GF-D8 (cell line): ENCODE measurements at regions not wholly inside any gene's neighbourhood (a gene's known extent, or its start where the extent isn't known, plus 50 kb on each side); places are given as distances from the start of the nearest gene placed in this dataset.
"Not testable (repeated sequence)": the region's sequence is repeated elsewhere in the genome, so short reads cannot be mapped to it uniquely, and the experiment has no call there.

Experiments
- DNase-seq: peaks from one replicate; lab custom pipeline; 2025; lab: John Stamatoyannopoulos, UW

DNA sequence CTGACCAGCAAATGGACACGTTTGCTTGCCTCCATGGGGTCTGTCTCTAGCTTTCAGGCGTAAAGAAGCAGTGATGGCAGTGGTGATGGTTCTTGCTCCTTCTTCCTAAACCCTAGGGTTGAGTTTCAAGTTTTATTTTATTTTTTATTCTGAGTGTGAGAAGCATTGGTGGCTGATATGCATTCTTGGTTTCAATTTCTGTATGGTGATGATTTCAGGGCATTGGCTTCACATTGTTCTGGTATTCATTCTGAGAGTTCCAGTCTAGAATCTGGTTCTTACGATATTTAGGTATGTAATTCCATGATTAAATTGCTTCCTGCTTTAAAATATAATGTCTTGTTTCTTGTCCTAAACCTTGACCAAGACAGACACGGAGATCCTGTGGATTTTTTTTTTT is 444.5 kb upstream of the IMPG1 start:
- DNase-seq = no peak

DNA sequence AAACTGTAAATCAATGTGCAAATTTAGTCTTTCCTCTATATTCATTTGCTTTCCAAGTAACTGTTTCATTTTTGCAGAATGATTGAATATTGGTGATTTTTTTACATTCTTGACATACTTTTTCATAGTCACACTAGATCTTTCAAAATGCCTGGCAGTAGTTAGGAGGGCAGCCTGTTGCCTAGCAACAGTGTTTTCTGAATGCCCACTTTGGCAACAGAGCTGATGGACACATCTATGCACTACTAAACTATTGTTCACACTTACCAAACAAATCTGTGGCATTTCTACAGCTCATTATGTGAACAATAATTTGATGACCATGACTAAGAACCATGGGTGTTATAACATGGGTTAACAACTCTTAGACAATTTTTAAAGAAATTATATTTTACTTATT is 438.0 kb upstream of the IMPG1 start:
- DNase-seq = no peak

DNA sequence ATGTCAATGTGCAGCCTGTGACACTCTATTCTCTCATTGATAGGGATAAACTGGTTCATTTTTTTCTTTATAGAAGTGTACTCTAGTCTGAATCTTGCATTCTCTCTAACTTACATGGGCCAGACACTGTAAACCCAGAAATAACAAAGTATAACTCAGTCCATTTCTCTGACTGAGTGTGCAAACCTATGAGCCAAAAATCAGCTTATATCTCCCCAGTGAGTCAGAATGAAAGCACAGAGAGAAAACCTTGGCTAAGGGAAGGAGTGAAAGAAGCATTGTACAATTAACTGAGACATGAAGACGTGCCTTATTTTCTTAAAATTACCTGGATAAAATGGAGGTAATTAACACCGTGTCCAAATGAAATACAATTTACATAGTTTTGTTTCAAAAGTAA is 436.9 kb upstream of the IMPG1 start:
- DNase-seq = no peak

DNA sequence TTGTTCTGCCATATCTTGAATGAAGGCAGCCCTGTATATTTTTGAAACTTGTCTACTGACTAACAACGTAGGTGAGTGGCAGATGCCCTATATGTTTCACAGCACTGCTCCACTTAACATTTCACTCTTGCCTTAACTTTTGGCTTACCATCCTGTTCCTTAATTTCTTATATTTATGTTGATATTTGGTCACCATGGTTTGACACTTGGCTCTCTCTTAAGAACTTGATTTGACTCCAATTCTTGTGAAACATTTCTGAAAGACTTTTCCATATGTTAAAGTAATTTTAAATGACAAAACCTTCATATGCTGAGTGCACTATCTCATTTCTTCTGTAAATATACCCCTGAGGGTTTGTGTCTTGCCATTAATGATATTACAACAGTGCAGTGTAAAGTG is 434.3 kb upstream of the IMPG1 start:
- no peak for DNase-seq

DNA sequence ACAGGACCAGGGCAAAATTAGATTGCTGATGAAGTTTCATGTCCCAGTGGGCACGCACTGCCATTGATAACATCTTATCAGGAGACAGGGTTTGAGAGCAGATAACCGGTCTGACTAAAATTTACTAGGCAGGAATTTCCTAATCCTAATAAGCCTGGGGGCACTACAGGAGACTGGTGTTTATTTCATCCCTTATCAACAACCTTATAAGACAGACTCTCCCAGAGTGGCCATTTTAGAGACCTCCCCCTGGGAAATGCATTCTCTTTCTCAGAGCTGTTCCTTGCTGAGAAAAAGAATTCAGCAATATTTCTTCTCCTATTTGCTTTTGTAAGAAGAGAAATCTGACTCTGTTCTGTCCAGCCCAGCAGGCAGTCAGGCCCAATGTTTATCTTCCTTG is 423.4 kb upstream of the IMPG1 start:
- no peak for DNase-seq

DNA sequence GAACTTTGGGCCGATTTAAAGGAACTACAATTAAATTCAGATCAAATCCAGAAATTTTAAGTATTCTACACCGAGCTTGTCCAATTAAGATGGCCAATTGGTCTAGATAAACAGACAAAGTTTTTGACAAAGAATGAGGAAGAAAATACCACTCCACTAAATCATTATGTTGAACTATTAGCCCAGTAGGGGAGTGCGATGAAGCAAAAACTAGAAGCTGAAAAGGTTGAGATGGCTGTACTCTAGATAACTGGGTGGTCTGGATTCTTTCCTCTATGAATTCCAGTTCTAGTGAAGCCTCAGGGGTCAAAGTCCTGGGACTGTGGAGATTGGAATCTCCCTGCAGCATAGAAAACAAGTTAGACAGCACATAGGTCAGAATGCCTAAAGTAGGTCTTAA is 418.9 kb upstream of the IMPG1 start:
- not testable (repeated sequence) for DNase-seq

DNA sequence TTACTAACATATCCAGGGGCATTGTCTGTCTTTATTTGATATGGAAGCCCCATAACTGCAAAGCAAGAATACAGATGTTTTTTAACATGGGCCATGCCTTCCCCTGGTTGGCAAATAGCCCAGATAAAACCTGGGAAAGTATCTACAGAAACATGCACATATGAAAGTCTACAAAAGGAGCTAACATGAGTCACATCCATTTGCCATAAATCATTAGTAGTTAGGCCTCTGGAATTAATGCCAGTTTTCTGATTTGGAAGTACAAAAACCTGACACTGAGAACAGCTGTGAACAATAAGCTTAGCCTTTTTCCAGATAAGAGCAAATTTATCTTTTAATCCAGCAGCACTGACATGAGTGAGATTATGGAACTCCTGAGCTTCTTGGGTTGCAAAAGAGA is 418.0 kb upstream of the IMPG1 start:
- DNase-seq = no peak

DNA sequence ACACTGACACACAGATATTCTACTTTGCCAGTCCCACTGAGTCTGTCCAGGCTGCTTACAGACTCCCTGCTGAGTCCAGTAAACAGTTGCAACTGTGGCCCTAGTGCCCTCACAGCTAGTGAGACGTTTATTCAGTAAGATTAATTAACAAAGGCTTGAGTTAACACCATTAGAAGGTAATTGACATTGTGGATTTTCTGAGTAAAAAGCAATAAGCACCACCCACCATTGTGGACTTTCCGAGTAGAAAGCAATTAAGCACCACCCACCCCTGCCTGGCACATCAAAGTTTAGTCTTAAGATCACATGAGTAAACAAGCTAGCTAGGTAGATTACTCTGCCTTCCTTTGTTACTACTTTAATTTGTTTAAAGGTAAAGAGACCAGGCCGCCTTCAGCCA is 408.6 kb upstream of the IMPG1 start:
- no peak for DNase-seq

DNA sequence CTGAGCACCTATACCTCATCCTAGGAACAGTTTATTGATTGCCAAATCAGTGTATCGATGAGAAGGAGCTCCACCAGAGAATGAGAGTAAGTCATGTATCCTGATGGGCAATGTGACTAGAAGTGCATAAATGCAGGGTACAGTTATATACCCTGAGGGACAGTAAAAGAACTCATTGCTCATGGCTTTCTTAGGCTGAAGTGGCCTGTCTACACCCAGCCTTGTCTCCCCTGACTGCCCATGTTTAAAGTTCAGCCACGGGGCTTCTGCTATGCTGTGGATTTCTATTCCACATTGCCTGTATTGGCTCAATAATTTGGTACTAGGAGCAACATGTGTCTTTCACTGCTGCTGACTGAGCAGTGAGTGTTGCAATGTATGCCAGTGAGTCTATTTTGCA is 400.4 kb upstream of the IMPG1 start:
- DNase-seq = no peak

DNA sequence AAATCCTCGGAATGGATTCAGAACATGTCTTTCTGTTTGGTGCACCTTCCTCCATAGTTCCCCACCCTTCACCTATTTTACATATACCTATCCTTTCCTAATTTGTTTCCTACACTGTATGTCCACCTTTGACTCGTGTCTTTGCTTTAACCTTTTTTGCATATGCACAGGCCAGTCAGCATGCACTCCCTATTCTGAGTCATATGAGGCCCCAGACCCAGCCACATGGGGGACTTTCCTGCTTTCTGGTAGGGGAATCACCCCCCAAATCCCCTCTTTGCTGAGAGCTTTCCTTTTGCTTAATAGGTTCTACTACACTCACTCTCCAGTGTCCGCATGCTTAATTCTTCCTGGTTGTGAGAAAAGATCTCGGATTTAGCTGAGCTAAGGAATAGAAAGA is 393.8 kb upstream of the IMPG1 start:
- no peak for DNase-seq

DNA sequence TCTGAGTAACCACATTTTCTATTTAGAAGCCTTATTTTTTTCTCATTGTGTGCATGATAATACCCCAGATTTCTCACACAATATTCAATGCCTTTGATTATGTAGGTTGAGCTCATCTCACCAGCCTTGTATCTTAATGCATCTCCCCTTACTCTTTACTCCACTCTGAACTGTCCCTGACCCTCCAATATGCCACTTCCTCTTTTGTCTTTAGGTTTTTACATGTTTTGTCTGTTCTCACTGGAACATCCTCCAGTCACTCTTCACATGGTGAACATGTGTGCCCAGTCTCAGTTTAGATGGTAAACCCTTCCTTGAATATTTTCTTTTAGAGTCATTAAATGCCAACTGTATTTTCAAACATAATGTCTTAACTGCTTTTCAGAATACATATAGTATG is 392.9 kb upstream of the IMPG1 start:
- no peak for DNase-seq

DNA sequence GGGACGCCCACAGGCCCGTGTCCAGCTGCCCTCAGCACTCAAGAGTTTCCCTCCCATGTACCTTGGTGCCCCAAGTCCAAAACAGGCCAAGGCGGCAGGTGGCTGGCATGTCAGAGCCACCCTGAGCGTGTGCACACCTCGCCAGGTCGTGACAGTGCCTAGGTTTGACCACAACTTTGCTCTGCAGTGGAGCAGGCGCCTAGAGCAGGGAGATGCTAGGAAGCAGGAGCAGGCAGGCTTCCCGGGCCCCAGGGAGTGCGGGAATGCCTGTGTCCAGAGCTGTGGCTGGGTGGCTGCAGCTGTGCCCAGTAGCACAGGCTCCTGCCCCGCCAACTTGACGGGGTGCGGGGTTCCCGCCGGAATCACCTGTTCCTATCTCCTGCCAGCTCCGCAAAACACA is 380.8 kb upstream of the IMPG1 start:
- DNase-seq = no peak

DNA sequence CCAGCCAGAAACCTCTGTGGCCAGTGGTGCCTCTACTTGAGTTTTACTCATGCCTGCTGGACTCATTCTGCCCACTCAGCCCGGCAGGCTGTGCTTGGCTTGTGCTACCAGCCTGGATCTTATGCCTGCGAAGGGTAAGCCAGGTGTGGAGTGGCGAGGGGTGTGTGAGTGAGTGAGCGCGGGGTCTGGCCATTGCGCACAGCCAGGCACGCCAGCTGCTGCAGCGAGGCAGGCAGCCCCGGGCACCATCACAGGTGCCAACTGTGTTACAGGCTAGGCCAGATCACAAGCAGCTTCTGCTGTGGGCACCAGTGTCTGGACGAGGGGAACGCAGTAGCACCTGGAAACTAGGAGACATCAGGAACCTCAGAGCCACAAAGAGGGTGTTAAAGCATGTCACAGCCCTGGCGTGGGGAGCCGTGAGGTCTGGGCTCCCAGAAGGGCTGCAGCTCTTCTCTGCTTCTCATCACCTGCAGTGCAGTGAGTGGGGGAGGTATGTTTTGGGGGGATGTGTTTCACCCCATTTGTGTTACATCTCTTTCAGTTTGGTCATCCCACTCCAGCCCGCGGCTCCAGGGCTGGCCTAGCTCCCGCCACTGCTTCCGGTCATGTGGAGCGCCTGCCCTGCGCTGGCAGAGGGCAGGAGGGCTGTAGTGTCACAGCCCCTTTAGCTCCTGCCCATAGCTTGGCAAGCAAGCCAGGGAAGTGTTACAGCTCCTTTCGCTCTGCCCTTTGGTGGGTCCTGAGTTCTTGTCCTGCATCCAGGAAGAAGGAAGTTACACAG is 379.7 kb upstream of the IMPG1 start:
- DNase-seq = no peak

DNA sequence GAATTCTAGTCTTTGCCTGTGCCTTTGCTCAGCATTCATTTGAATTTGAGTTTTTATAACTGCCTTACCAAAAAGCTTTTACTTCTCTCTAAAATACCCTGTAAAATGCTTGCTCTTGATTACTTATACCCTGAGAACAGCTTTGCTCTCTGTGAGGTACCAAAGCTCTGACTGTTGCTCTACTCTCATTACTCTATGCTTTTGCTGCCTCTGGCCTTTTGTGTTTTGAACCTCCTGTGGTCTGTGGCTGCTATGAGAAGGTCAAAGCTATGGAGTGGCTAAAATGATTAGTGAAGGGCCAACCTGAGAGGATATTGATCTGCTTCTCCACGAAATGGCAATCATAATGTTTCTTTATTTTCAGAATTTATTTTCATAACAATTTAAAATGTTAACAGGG is 375.6 kb upstream of the IMPG1 start:
- DNase-seq = no peak

DNA sequence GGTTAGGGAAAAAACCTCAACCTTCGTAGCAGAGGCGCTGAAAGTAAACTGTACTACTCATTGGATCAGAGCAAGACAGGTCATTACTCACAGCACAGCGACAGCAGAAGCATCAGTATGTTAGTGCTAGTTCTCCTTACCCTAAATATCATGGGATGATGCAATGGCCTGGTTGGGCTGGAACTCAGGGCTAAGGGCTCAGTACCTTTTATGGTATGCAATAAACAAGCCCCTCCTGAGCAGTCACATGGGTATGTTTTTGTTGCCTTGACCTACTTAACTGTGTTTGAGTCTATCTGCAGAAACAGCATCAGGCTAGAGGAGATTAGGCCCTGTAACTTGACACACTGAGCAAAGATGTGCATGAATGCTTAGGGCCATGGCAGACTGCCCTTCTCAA is 369.4 kb upstream of the IMPG1 start:
- DNase-seq = no peak

DNA sequence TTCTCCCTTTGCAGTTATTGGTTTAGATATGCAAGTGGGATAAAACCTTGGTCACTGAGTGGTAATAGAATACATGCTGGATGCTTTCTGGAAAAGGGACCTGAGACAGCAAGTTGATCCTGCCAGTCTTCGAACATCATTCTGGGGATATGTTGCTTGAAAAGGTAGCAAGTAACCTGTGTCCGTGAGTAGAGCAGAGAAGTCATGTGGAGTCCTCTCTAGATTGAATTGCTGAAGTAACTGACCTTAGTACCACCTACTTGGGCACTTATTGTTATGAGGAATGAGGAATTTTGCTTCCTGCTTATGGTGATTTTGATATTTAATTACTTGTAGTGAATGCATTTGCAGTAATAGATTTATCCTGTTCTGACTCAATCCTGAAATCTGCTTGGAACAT is 367.3 kb upstream of the IMPG1 start:
- no peak for DNase-seq

DNA sequence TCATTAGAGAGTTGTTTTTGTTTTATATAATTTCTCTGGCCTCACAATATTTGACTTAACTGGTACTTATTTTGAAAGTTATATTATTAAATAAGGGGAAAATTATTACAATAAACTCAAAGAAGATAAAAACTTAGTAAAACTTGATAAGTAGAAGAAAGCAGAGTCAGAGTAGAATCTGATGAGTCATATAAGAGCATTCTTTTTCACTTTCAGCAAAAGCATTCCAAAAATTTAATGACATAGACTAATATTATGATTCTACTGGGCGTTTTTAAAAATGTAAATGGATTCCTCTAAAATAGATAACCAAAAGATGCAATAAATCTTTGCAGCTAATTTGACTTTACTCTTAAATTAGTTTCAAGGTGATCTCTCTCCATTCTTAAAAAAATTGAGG is 366.3 kb upstream of the IMPG1 start:
- no peak for DNase-seq

DNA sequence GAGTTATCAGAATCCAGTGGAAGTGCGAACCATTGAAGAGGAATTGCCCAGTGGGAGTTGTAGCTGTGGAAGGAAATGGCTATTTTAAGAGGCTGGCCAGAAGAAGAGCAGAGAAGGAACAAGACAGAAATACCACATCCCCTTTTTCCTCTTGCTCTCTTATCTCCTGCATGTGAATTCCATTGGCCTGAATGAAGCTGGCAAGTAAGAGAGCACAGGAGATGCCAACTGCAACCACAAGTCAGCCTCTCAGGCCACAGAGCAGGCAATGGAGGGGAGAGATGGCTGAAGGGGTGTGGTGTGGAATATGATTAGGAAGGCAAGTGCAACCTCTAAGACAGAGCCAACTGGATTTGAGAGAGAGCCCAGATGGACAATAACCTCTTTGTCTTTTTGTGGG is 362.7 kb upstream of the IMPG1 start:
- no peak for DNase-seq

DNA sequence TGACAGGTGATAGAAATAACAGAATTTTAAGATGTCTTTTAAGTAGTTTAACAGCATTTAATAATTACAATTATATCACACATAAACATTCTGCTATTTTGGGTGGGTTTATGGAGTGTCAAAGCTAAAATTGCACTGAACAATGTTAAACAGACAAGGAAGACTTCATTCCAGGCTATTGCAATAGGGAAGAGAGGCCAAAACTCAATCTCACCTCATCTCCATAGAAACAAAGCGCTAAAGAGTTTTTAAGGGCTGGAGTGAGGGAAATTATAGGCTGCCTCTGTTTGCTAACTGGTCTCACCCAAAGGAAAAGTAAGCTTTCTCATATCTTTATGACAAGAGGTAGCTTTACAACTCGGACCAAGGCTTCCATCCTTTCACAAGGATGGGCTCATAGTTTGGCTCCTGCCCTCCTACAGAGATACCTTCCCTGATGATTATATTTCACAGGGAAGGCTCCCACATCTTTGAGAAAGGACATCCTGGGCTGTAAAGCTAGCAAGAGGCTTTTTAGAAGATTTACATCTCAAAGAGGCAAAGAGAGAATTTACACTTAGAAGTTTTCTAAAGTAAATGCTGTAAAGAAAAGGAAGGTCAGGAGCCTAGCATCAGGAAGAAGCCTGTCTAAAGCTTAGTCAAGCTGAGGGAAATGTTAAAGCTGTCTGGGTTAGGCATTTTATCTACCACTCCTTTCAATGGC is 350.2 kb upstream of the IMPG1 start:
- DNase-seq = no peak

DNA sequence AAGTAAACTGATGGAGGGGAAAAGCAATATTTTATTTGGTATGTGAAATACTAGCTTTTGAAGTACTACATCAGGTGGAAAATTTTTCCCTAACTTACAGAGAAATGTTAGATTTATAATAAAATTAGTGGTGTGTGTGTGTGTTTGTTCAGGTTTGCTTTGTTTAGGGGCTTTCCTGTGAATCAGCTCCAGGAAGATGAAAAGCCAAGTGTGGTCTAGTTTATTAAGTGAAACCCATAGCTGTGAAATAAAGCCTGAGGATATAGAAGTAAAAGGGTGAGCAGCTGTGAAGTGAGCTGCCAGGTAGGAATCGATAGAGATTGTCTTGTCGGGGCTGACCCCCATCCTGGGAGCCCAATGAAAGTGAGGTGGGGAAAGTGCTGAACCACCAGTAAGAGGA is 347.6 kb upstream of the IMPG1 start:
- no peak for DNase-seq

DNA sequence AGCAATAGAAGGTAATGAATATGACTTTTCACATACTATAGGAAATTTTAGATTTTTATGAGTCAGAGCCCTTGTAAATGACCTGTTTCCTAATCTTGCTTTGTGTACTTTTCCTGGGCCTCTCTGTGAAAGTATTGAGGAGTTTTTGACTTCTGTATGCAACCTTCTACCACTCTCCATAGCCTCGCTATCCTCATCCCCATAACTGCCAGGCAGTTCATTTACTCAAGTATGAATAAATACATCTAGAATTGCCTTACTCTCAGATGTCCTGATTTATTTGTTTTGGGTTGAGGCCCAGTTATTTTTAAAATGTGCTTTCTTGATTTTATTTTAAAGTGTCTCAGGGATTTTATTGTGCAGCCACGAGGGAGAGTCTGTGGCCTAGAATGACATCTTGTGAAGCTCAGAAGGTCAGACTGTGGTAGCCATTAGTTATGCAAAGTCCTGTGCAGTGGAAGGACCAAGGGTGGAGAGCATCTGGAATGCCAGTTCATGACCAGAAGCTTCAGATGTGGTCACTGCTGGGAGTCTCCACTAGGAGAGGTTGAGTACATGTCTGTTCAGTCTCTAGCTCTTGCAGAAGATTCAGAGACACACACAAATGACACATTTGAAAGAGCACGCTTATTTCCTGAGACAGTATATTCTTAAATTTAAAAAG is 346.2 kb upstream of the IMPG1 start:
- DNase-seq = no peak

DNA sequence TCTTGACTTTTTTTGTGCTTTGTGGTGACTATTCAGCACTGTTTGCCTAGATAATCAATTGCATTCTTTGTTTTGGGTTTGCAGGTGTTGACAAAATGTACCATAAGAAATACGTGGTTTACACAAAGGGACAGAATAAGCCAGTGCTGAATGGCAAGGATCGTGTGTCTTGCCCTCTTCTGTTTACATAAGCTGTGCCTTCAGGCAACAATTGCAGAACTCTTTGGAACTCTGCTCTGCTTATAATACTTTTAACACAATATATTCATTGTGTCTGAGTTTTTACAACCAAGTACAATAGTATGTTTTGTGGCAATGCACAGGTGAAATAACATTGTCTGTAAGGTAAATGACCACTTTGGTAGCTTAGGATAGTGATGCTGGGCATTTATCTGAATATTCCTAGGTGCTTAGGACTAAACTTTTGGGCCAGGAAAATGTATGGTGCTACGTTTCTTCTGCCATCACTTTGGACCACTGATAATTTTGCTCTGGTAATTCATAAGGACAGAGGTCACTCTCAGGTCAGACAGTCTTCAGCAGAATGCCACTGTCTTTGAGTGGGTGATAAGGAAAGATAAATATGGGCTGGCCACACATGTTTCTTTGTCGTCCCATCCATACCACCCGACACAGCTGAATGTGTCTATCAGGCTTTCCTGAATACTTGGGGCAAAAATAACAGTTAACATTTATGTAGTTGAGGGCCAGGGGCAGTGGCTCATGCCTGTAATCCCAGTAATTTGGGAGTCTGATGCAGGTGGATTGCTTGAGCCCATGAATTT is 344.6 kb upstream of the IMPG1 start:
- no peak for DNase-seq

DNA sequence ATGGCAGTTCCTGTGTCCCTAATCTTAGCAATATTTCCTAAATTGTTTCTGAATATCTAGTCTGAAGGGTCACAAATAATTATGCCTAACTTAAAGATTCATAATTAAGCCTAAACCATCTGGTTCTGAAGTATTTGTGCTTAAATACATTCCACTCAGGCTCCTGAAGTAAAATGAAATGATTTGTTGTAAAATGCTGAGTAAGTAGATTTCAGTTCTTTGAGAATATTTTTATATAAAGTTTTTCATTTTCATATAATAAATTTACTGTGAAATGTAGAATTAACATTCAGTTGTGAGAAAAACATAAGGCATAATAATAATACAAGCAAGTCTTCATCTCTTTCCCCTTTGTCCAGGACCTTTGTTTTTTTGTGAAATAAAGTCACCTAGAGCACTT is 330.6 kb upstream of the IMPG1 start:
- no peak for DNase-seq
